DOHH2 (cell line): ENCODE measurements at regions not wholly inside any gene's neighbourhood (a gene's known extent, or its start where the extent isn't known, plus 50 kb on each side); places are given as distances from the start of the nearest gene placed in this dataset.

ENCODE experiments used
- EZH2phosphoT487 ChIP-seq: fragments of 200-600 bp; sonication (generic); IDR thresholded peaks from 2 replicates; pipeline ENCODE4 v1.6.1; 2017; ENCODE audit warnings: borderline replicate concordance, mild to moderate bottlenecking, antibody characterized with exemption, low read length, moderate library complexity, mixed read lengths
- TF ChIP-seq, protein P1 (sequence below): fragments of 200-600 bp; sonication (generic); IDR thresholded peaks from one replicate; pipeline ENCODE4 v1.5.1; 2014; ENCODE audit warnings: antibody characterized with exemption, mild to moderate bottlenecking, low read depth, low read length; ENCODE audit not compliant: poor library complexity, severe bottlenecking

DNA sequence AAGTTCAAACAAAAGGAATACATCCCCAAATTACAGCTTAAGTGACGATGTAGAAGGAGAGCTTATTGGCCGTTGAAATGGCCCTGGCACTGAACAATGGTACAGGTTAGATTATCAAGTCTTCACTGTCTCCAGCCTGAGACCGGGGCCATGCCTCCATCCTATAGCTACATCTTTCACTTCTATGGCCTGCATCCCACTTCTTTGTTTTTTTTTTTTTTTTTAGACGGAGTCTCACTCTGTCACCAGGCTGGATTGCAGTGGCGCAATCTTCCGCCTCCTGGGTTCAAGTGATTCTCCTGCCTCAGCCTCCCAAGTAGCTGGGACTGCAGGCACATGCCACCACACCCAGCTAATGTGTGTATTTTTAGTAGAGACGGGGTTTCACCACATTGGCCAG lies 464.6 kb downstream of the CDH26 start:
- TF ChIP-seq, protein P1, sequence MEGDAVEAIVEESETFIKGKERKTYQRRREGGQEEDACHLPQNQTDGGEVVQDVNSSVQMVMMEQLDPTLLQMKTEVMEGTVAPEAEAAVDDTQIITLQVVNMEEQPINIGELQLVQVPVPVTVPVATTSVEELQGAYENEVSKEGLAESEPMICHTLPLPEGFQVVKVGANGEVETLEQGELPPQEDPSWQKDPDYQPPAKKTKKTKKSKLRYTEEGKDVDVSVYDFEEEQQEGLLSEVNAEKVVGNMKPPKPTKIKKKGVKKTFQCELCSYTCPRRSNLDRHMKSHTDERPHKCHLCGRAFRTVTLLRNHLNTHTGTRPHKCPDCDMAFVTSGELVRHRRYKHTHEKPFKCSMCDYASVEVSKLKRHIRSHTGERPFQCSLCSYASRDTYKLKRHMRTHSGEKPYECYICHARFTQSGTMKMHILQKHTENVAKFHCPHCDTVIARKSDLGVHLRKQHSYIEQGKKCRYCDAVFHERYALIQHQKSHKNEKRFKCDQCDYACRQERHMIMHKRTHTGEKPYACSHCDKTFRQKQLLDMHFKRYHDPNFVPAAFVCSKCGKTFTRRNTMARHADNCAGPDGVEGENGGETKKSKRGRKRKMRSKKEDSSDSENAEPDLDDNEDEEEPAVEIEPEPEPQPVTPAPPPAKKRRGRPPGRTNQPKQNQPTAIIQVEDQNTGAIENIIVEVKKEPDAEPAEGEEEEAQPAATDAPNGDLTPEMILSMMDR = no peak
- no peak for TF ChIP-seq EZH2phosphoT487
